Tibial artery (tissue), 4 donors: ENCODE measurements at regions not wholly inside any gene's neighbourhood (a gene's known extent, or its start where the extent isn't known, plus 50 kb on each side); places are given as distances from the start of the nearest gene placed in this dataset.

Experiments used
- DNase-seq, 2 donors: peaks; one replicate each; pipeline ENCODE4 v3.0.0-alpha.2; 2019
- H3K27ac ChIP-seq, 2 donors: fragments of 200-600 bp; sonication (generic) in 1 of 2; 1 replicate in 1 of 2; 2 replicates in 1 of 2; pipeline ENCODE4 v1.5.1; 2018 to 2019; ENCODE audit warnings: mild to moderate bottlenecking in 1 of 2
- H3K27me3 ChIP-seq, 2 donors: fragments of 200-600 bp; sonication (generic) in 1 of 2; one replicate each; pipeline versions ENCODE4 v1.5.1 to v1.6.0; 2016 to 2019
- H3K36me3 ChIP-seq, 3 donors: fragments of 200-600 bp; sonication (generic) in 2 of 3; one replicate each; pipeline ENCODE4 v1.5.1; 2016 to 2019; ENCODE audit warnings: mild to moderate bottlenecking in 2 of 3
- H3K4me1 ChIP-seq, 4 donors: fragments of 200-600 bp; sonication (generic) in 2 of 4; 1 replicate in 3 of 4; 2 replicates in 1 of 4; pipeline ENCODE4 v1.5.1; 2016 to 2019
- H3K4me3 ChIP-seq, 2 donors: fragments of 200-600 bp; sonication (generic) in 1 of 2; 1 replicate in 1 of 2; 2 replicates in 1 of 2; pipeline ENCODE4 v1.5.1; 2018 to 2019; ENCODE audit warnings: mild to moderate bottlenecking in 2 of 2
- H3K9me3 ChIP-seq, 3 donors: fragments of 200-600 bp; sonication (generic) in 1 of 3; one replicate each; pipeline ENCODE4 v1.5.1; 2016 to 2019
- intact Hi-C: fragments of 100-400 bp; cut with DNase I; formaldehyde crosslinking; loops from one replicate; pipeline ENCODE4 v1.15.0; 2023; ENCODE audit warnings: low total_unique reads
- TF ChIP-seq, protein P1 (sequence below), 2 experiments: fragments of 200-600 bp in 1 of 2; fragments of 450-650 bp in 1 of 2; IDR thresholded peaks; one replicate each; pipeline ENCODE4 v1.5.1; 2017 to 2019; ENCODE audit warnings: antibody characterized with exemption in 2 of 2, mild to moderate bottlenecking in 1 of 2, moderate library complexity in 1 of 2

DNA sequence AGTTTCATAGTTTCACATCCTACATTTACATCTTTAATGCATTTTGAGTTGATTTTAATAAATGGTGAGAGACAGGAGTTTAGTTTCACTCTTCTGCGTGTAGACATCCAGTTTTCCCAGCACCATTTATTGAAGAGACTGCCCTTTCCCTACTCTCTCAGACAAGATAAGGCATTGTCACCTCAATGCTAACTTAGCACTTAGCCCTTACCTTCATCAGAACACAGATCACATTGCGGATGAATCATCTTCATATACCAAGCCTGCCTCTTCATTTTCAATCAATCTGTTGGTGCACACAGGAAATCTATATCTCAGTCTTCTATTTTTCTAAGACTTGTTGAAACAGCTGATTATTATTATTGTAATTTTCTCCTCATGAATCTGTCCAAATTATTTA, 396.6 kb upstream of the NBEA start:
- intact Hi-C loops = no loop called here
- H3K36me3 ChIP-seq = no peaks in the 10 kb centered on the region
- DNase-seq = no peak
- H3K4me3 ChIP-seq = no peak overlapping the region
- no peaks in the 10 kb centered on the region for H3K9me3 ChIP-seq
- no peaks in the 10 kb centered on the region for H3K4me1 ChIP-seq
- TF ChIP-seq, protein P1, sequence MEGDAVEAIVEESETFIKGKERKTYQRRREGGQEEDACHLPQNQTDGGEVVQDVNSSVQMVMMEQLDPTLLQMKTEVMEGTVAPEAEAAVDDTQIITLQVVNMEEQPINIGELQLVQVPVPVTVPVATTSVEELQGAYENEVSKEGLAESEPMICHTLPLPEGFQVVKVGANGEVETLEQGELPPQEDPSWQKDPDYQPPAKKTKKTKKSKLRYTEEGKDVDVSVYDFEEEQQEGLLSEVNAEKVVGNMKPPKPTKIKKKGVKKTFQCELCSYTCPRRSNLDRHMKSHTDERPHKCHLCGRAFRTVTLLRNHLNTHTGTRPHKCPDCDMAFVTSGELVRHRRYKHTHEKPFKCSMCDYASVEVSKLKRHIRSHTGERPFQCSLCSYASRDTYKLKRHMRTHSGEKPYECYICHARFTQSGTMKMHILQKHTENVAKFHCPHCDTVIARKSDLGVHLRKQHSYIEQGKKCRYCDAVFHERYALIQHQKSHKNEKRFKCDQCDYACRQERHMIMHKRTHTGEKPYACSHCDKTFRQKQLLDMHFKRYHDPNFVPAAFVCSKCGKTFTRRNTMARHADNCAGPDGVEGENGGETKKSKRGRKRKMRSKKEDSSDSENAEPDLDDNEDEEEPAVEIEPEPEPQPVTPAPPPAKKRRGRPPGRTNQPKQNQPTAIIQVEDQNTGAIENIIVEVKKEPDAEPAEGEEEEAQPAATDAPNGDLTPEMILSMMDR (IDR thresholded peaks at IDR 0.05) = no peak
- no peaks in the 10 kb centered on the region for H3K27me3 ChIP-seq
- H3K27ac ChIP-seq = no peak overlapping the region

DNA sequence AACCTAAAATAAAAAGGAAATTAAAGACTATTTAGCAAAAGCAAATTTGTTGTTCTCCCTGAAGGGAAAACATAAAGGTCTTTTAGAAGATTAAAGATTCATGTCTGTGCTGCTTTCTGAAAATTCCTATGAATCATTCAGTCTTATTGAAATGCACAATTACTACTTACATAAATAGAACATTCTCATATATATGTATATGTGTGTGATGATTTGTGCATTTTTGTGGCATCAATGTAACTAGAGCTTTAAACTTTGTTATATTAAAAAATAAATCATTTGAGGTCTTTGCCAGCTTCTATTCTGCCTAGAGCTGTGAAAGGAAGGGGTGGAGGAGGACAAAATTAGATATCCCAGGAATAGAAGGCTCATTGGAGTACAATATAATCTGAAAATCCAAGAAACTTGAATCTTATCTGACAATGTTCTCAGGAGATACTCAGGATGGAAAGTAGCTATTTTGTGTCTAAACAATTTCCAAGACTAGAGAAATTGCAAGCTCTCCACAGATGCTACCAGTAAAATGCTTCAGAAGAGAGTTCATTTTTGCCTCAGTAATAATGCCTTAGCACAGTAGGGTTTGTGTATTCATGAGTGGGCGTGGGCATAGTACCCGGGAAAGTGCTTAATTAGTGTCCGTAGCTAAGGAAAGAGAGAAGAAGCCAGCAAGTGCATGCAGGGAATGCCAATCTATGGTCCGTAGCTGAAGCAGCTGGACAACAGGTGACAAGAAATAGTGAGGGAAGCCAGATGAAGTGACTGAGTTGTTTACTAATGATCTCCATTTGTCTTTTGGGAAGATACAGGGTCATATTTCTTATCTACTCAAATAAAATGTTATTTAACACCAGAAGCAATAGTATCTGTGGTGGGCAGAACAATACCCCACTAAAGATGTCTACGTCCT, 395.5 kb upstream of the NBEA start:
- Histone ChIP-seq H3K27ac (no peak overlapping the region), H3K4me1 (no peaks in the 10 kb centered on the region), H3K36me3 (no peaks in the 10 kb centered on the region), H3K27me3 (no peaks in the 10 kb centered on the region), H3K9me3 (no peaks in the 10 kb centered on the region), H3K4me3 (no peak overlapping the region)
- intact Hi-C loops = no loop called here
- TF ChIP-seq, protein P1 (IDR thresholded peaks at IDR 0.05) = no peak
- no peak for DNase-seq

DNA sequence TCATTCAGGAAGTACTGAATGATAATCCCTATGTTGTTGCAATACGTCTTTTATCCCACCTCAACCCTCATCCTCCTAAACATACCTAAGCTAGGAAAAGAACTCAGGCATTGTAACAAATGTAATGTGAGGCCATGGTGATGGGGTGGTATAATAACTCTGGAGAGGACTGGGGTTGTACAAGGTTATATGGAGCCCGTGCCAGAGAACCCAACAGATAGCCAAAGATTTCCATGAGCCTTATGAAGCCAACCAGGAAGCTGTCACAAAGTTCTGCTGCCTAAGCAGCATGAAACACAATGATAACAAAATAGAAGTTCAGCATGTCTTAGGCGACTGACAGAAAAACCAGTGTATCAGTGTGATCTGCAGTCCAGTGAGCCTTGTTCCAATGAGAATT, 394.1 kb upstream of the NBEA start:
- H3K4me3 ChIP-seq = no peak overlapping the region
- intact Hi-C loops = no loop called here
- TF ChIP-seq, protein P1 (IDR thresholded peaks at IDR 0.05) = no peak
- H3K36me3 ChIP-seq = no peaks in the 10 kb centered on the region
- H3K27ac ChIP-seq = no peak overlapping the region
- H3K27me3 ChIP-seq = no peaks in the 10 kb centered on the region
- H3K9me3 ChIP-seq = no peaks in the 10 kb centered on the region
- no peaks in the 10 kb centered on the region for H3K4me1 ChIP-seq
- DNase-seq = no peak

GRCh38 chr13:34553376-34553775, 388.7 kb upstream of the NBEA start:
- H3K27me3 ChIP-seq = no peaks in the 10 kb centered on the region
- DNase-seq = no peak
- intact Hi-C loops = no loop called here
- no peak overlapping the region for H3K27ac ChIP-seq
- TF ChIP-seq, protein P1 (IDR thresholded peaks at IDR 0.05) = no peak
- H3K36me3 ChIP-seq = no peaks in the 10 kb centered on the region
- H3K4me3 ChIP-seq = no peak overlapping the region
- no peaks in the 10 kb centered on the region for H3K4me1 ChIP-seq
- no peaks in the 10 kb centered on the region for H3K9me3 ChIP-seq

DNA sequence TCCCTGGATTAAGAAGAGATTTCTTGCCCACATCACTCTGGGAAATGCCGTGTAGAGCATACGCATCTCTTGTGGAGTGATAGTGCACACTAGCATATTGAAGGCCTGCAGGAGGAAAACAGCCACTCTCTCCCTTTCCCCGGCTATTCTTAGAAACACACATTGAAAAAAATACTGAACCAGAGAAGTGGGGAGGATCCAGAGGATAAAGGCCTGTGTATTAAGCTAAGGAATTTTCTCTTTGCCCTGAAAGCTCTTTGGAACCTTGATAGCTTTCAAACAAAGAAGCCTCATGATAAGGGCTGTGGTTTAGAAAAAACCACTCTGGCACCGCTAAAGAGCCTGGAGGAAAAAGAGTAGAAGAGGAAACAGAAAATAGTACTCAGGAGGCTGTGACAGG, 386.1 kb upstream of the NBEA start:
- H3K27me3 ChIP-seq = no peaks in the 10 kb centered on the region
- H3K36me3 ChIP-seq = no peaks in the 10 kb centered on the region
- no peak overlapping the region for H3K4me3 ChIP-seq
- H3K27ac ChIP-seq = no peak overlapping the region
- H3K9me3 ChIP-seq = no peaks in the 10 kb centered on the region
- no peaks in the 10 kb centered on the region for H3K4me1 ChIP-seq
- intact Hi-C loops = no loop called here
- DNase-seq = no peak
- TF ChIP-seq, protein P1 (IDR thresholded peaks at IDR 0.05) = no peak
